GM12873 (cell line): ENCODE measurements at regions not wholly inside any gene's neighbourhood (a gene's known extent, or its start where the extent isn't known, plus 50 kb on each side); places are given as distances from the start of the nearest gene placed in this dataset.

Source experiments
- TF ChIP-seq, protein P1 (sequence below): IDR thresholded peaks from 2 replicates; pipeline ENCODE4 v1.5.1; 2012; ENCODE audit warnings: low read depth, mild to moderate bottlenecking, moderate library complexity, low read length, control low read depth; ENCODE audit not compliant: insufficient read depth; ENCODE audit errors: missing control alignments

DNA sequence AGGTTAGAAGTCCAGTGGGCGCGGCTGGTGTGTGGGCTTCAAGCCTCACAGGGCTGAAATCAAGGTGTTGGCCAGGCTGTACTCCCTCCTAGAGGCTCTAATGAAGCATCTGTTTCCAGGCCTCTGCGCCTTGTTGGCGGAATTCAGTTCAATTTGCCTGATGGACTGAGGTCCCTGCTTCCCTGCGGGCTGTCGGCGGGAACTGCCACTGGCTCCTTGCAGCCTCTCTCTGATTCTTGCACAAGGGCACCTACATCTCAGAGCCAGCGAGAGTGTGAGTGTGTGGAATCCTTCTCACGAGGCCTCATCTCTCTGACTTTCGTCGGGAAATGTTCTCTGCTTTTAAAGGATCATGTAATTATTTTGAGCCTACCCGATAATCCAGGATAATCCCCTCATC is 128.6 kb downstream of the DLEU7 start:
- TF ChIP-seq, protein P1, sequence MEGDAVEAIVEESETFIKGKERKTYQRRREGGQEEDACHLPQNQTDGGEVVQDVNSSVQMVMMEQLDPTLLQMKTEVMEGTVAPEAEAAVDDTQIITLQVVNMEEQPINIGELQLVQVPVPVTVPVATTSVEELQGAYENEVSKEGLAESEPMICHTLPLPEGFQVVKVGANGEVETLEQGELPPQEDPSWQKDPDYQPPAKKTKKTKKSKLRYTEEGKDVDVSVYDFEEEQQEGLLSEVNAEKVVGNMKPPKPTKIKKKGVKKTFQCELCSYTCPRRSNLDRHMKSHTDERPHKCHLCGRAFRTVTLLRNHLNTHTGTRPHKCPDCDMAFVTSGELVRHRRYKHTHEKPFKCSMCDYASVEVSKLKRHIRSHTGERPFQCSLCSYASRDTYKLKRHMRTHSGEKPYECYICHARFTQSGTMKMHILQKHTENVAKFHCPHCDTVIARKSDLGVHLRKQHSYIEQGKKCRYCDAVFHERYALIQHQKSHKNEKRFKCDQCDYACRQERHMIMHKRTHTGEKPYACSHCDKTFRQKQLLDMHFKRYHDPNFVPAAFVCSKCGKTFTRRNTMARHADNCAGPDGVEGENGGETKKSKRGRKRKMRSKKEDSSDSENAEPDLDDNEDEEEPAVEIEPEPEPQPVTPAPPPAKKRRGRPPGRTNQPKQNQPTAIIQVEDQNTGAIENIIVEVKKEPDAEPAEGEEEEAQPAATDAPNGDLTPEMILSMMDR = no peak

DNA sequence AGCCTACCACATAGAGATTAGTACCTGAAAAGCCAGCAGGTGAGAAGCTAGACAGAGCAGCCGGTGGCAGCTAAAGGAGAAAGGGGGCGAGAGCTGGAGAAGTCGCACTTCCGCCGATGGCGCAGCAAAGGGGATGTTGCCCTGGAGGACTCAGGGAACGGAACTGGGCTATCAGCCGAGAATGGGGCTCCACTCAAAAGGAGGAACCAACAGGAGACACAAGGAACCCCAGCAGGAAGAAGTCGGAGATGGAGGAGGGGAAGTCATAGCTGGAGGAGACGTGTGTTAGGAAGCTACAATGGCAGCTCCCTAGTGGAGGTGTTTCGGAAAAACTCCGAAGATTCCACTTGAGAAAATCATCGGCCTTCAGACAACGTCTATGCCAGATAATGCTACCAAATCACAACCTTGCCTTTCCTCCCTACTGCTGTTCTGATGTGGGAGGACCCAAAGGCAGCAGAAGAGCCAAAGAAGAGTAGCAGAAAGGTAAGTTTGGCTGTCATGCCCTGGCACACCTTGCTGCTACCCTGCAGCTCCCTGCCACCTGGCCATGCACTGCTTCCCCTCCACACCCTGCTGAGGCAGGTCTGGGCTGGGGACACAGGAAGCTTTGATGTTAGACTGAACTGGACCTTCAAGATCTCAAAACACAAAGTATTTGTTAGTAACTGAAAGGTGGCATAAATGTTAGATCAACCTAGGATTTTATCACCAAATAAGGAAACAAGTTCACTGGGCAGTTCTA is 127.9 kb downstream of the DLEU7 start:
- TF ChIP-seq, protein P1 = no peak

- TF ChIP-seq, protein P1 = no peak
These were observed 122.4 kb downstream of the DLEU7 start for GRCh38 chr13:50720861-50721671.

- TF ChIP-seq, protein P1 = no peak
These were observed 121.9 kb downstream of the DLEU7 start for GRCh38 chr13:50721672-50721992.

- TF ChIP-seq, protein P1 = no peak
These were observed 120.9 kb downstream of the DLEU7 start for GRCh38 chr13:50722440-50723125.

DNA sequence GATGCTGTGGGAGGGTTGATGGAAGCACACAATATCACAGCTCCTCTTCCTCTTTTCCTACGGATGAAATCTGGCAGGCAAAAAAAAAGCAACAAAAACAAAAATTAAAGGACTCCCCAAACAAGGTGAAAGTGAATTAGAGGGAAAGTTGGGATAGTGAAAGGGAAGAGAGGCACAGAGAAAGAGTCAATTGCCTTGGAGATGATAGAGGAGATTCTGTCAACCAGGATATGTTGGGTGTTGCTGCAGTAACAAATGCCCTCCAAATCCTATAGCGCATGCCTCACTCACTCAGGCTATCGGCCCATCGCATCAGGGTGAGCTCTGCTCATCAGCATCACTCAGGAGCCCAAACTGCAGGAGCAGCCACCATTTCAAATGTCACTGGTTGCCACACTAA is 119.1 kb downstream of the DLEU7 start:
- TF ChIP-seq, protein P1 = no peak

GRCh38 chr13:50724913-50725312 is 118.6 kb downstream of the DLEU7 start:
- TF ChIP-seq, protein P1 = no peak
